OCI-LY3 (cell line): ENCODE measurements at regions not wholly inside any gene's neighbourhood (a gene's known extent, or its start where the extent isn't known, plus 50 kb on each side); places are given as distances from the start of the nearest gene placed in this dataset.

Experiments
- EZH2phosphoT487 ChIP-seq: fragments of 200-600 bp; shearing (Covaris generic); IDR thresholded peaks from 2 replicates; pipeline ENCODE4 v1.6.1; 2018; ENCODE audit warnings: antibody characterized with exemption, mixed run types, low read depth
- TF ChIP-seq, protein P1 (sequence below): fragments of 200-600, 300-600 bp; sonication (generic); IDR thresholded peaks from 2 replicates; pipeline ENCODE4 v1.5.1; 2014; ENCODE audit warnings: antibody characterized with exemption, low read length, low read depth

DNA sequence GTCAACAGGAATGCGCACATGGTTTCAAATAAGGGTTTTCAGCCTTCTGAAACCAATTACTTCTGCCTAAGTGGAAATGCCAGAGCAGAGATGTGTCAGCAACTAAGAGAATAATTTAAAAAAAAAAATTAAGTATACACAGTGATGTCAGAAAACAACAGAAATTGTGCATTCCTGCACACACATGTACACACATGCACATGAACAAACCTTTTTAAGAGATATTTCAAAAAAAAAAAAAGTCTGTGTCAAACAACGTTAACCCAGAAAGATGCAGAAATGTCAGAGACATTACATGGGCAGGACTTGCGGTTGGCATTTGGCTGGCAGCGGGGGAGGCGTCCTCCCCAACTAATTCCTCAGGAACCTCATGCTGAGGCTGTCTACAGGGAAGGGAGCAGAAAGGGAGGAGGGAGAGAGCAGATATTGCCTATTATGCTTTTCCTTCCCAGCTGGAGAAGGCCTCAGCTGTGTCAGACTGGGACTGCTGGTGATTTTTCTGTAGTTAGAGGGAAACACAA, 536.9 kb upstream of the WWC1 start:
- TF ChIP-seq EZH2phosphoT487 = no peak
- TF ChIP-seq, protein P1, sequence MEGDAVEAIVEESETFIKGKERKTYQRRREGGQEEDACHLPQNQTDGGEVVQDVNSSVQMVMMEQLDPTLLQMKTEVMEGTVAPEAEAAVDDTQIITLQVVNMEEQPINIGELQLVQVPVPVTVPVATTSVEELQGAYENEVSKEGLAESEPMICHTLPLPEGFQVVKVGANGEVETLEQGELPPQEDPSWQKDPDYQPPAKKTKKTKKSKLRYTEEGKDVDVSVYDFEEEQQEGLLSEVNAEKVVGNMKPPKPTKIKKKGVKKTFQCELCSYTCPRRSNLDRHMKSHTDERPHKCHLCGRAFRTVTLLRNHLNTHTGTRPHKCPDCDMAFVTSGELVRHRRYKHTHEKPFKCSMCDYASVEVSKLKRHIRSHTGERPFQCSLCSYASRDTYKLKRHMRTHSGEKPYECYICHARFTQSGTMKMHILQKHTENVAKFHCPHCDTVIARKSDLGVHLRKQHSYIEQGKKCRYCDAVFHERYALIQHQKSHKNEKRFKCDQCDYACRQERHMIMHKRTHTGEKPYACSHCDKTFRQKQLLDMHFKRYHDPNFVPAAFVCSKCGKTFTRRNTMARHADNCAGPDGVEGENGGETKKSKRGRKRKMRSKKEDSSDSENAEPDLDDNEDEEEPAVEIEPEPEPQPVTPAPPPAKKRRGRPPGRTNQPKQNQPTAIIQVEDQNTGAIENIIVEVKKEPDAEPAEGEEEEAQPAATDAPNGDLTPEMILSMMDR = no peak
